ENCODE measurements at regions not wholly inside any gene's neighbourhood (a gene's known extent, or its start where the extent isn't known, plus 50 kb on each side); places are given as distances from the start of the nearest gene placed in this dataset.

DNA sequence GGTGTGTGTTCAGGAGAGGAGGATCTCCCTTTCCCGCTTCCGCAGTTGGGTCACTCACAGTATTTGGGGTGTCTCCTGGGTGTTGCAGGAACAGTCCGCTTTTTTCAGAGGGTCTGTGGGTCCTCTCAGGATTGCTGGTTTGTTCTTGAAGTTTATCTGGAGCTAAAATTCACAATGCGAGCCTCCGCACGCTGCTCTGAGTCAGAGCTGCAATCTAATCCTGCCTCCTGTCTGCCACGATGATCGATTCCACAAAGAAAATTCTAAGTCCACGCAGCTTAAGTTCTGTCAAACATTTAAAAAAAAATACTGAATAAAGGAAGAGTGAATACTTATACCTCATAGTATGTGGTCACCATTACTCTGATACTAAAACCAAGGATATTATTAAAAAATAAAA lies 76.5 kb downstream of the RAD51AP2 start:
- Mint-ChIP-seq H3K27ac (no peak overlapping the region), H3K9me3 (peaks cover 4% of the 10 kb centered on the region), H3K36me3 (ENCODE audit: low read depth) (no peaks in the 10 kb centered on the region), H3K27me3 (no peaks in the 10 kb centered on the region), H3K4me3 (no peak overlapping the region), H3K4me1 (ENCODE audit: low read depth) (no peaks in the 10 kb centered on the region)
- ATAC-seq (no peak), DNase-seq (no peak)
- TF ChIP-seq, protein P1, sequence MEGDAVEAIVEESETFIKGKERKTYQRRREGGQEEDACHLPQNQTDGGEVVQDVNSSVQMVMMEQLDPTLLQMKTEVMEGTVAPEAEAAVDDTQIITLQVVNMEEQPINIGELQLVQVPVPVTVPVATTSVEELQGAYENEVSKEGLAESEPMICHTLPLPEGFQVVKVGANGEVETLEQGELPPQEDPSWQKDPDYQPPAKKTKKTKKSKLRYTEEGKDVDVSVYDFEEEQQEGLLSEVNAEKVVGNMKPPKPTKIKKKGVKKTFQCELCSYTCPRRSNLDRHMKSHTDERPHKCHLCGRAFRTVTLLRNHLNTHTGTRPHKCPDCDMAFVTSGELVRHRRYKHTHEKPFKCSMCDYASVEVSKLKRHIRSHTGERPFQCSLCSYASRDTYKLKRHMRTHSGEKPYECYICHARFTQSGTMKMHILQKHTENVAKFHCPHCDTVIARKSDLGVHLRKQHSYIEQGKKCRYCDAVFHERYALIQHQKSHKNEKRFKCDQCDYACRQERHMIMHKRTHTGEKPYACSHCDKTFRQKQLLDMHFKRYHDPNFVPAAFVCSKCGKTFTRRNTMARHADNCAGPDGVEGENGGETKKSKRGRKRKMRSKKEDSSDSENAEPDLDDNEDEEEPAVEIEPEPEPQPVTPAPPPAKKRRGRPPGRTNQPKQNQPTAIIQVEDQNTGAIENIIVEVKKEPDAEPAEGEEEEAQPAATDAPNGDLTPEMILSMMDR (IDR thresholded peaks at IDR 0.05): no peak
- intact Hi-C loops (cut with micrococcal nuclease): no loop called here
- CTCF ChIA-PET: no interaction called here
- POLR2A ChIA-PET: no interaction called here

DNA sequence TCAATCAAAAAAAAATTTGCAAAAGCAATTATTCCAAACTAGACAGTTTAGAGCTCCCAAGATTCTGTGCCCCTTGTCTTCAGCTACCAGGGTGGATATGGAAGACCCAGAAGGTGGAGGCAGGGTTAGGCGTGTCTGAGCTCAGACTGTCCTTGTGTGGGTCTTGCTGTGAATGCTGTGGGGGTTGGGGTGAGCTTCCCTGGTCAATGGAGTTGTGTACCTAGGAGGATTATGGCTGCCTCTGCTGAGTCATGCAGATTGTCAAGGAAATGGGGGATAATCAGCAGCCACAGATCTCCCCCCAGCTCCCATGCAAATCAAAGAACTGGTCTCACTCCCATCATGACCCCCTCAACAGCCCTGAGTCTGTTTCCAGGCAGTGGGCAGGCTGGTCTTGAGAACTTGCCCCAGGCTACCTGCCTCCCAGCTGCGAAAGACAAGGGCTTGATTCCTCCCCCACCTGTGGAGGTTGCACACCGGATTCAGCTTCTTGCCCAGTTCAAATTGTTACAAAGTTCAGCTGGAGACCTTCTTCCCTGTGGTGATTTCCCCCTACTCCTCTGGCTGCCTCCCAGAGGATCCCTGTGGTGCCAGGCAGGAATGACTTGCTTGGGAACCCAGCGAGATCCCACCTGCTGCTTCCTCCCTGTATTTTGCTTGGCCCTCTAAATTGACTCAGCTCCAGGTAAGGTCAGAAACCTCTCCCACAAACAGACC lies 77.0 kb downstream of the RAD51AP2 start:
- CTCF ChIA-PET: no interaction called here
- H3K4me1 Mint-ChIP-seq (ENCODE audit: low read depth): no peaks in the 10 kb centered on the region
- intact Hi-C loops (cut with micrococcal nuclease): no loop called here
- DNase-seq: no peak
- no peak overlapping the region for H3K27ac Mint-ChIP-seq
- TF ChIP-seq, protein P1 (IDR thresholded peaks at IDR 0.05): no peak
- no peaks in the 10 kb centered on the region for H3K36me3 Mint-ChIP-seq (ENCODE audit: low read depth)
- H3K9me3 Mint-ChIP-seq: peaks cover 4% of the 10 kb centered on the region
- POLR2A ChIA-PET: no interaction called here
- ATAC-seq: no peak
- no peak overlapping the region for H3K4me3 Mint-ChIP-seq
- no peaks in the 10 kb centered on the region for H3K27me3 Mint-ChIP-seq

DNA sequence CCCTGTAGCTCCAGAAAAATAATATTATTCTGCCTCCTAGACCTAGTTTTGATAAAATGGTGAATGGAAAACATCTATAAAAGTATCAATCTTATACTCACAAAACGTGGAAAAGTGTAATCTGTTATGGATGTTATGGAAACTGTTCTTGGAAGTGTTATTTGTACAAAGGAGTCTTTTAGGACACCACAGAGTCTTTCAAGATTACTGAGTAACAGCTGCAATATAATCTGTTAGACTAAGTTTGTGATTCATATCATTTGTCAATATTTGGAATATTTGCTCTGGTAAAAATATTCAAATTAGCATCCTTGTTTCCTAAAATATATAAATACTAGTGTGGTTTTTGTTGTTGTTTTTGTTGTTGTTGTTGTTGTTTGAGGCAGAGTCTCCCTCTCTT lies 87.9 kb downstream of the RAD51AP2 start:
- ChIA-PET CTCF (no interaction called here), POLR2A (no interaction called here)
- Mint-ChIP-seq H3K36me3 (ENCODE audit: low read depth) (no peaks in the 10 kb centered on the region), H3K9me3 (no peaks in the 10 kb centered on the region), H3K27ac (no peak overlapping the region), H3K4me1 (ENCODE audit: low read depth) (no peaks in the 10 kb centered on the region), H3K27me3 (no peaks in the 10 kb centered on the region), H3K4me3 (no peak overlapping the region)
- ATAC-seq (no peak), DNase-seq (no peak)
- intact Hi-C loops (cut with micrococcal nuclease): no loop called here
- TF ChIP-seq, protein P1 (IDR thresholded peaks at IDR 0.05): no peak

DNA sequence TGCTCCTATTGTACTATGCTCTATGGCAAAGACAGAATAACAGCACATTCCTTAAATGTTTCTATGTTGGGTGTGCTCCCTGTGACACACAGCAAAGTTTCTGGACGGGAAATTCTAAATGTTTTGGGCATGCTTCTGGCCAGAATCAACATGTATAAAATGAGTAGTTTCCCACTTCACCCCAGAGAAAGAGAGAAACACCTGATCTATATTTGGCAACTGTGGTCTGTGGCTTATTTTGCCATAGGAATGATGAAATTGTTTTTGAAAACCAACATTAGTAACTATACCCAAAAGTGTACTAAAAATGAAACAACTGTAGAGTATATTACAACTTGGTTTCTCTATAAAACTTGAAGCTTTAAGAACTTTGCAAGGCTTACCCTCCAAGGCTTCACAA lies 89.1 kb downstream of the RAD51AP2 start:
- POLR2A ChIA-PET: no interaction called here
- no peaks in the 10 kb centered on the region for H3K9me3 Mint-ChIP-seq
- intact Hi-C loops (cut with micrococcal nuclease): no loop called here
- no peaks in the 10 kb centered on the region for H3K36me3 Mint-ChIP-seq (ENCODE audit: low read depth)
- no peak overlapping the region for H3K4me3 Mint-ChIP-seq
- DNase-seq (no peak), ATAC-seq (no peak)
- no peaks in the 10 kb centered on the region for H3K4me1 Mint-ChIP-seq (ENCODE audit: low read depth)
- CTCF ChIA-PET: no interaction called here
- TF ChIP-seq, protein P1 (IDR thresholded peaks at IDR 0.05): no peak
- no peaks in the 10 kb centered on the region for H3K27me3 Mint-ChIP-seq
- H3K27ac Mint-ChIP-seq: no peak overlapping the region

DNA sequence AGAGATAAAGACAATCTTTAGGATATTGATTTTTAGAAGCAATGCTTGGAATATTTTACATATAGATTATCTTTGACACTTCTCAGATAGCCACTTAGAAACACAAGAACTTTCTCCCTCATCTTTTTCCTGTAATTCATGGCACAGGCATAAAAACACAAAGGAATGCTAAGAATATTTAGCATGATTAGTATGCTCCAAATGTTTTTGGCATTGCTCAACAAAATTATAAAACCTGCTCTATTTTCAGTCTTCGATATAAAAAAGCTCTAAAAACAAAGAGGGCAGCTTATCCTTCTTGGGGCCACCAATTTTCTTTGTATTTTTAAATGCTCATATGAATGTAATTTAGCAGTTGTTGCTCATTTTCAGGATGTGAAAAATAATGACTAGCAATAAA lies 90.8 kb downstream of the RAD51AP2 start:
- ChIA-PET CTCF (no interaction called here), POLR2A (no interaction called here)
- H3K4me1 Mint-ChIP-seq (ENCODE audit: low read depth): no peaks in the 10 kb centered on the region
- no peaks in the 10 kb centered on the region for H3K9me3 Mint-ChIP-seq
- no peak for DNase-seq
- no peaks in the 10 kb centered on the region for H3K36me3 Mint-ChIP-seq (ENCODE audit: low read depth)
- intact Hi-C loops (cut with micrococcal nuclease): no loop called here
- TF ChIP-seq, protein P1 (IDR thresholded peaks at IDR 0.05): no peak
- no peak overlapping the region for H3K27ac Mint-ChIP-seq
- no peak overlapping the region for H3K4me3 Mint-ChIP-seq
- H3K27me3 Mint-ChIP-seq: no peaks in the 10 kb centered on the region
- ATAC-seq: no peak
